ENCODE measurements at regions not wholly inside any gene's neighbourhood (a gene's known extent, or its start where the extent isn't known, plus 50 kb on each side); places are given as distances from the start of the nearest gene placed in this dataset.

DNA sequence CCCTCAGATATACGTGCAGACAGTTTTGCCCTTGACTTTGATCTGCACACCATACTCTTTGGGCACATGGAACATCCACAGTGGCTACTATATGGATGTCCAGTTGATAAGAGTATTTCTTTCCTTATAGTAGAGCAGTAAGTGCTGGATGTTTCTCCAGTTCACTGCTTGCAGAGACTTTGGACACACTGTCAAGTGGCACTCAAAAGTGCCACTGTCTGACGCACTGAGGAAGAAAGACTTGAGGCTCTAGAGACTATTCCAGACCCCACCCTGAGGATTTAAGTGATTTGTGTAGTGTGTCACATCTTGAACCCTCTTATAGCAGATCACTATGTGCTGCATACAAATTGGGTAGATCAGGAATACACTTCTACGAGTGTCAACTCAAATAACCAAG lies 179.1 kb downstream of the GNAI1 start:
- peaks cover 14% of the 10 kb centered on the region for H3K4me1 ChIP-seq
- ChIA-PET POLR2A (no interaction called here), CTCF (no interaction called here)
- 87% methylated on average over 3 of the region's 3 CpGs for WGBS (ENCODE audit: missing lambda C conversion rate)
- TF ChIP-seq SMC3 (IDR thresholded peaks at IDR 0.05) (no peak), MAZ (IDR thresholded peaks at IDR 0.05; ENCODE audit: borderline replicate concordance, low read depth, low read length) (no peak), KDM1A (IDR thresholded peaks at IDR 0.05; ENCODE audit: low read depth) (no peak), CEBPB (IDR thresholded peaks at IDR 0.05) (no peak), EHMT2 (IDR thresholded peaks at IDR 0.05; ENCODE audit: low read depth) (no peak), ZSCAN20 (CRISPR knock-in tag; IDR thresholded peaks at IDR 0.05) (no peak), PHF8 (IDR thresholded peaks at IDR 0.05; ENCODE audit: borderline replicate concordance, low read depth) (no peak), HOXB13 (CRISPR knock-in tag; IDR thresholded peaks at IDR 0.05; ENCODE audit: low read depth) (no peak), RFX5 (IDR thresholded peaks at IDR 0.05) (no peak), TFCP2L1 (CRISPR knock-in tag; IDR thresholded peaks at IDR 0.05) (no peak), E2F6 (IDR thresholded peaks at IDR 0.05; ENCODE audit: borderline replicate concordance, low read depth) (no peak), HEYL (CRISPR knock-in tag; IDR thresholded peaks at IDR 0.05) (no peak), ZFP36 (IDR thresholded peaks at IDR 0.05; ENCODE audit: borderline replicate concordance, partially characterized antibody) (no peak)
- TF ChIP-seq, protein P1, sequence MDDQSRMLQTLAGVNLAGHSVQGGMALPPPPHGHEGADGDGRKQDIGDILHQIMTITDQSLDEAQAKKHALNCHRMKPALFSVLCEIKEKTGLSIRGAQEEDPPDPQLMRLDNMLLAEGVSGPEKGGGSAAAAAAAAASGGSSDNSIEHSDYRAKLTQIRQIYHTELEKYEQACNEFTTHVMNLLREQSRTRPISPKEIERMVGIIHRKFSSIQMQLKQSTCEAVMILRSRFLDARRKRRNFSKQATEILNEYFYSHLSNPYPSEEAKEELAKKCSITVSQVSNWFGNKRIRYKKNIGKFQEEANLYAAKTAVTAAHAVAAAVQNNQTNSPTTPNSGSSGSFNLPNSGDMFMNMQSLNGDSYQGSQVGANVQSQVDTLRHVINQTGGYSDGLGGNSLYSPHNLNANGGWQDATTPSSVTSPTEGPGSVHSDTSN (IDR thresholded peaks at IDR 0.05) = no peak
- no peaks in the 10 kb centered on the region for H3K9me3 ChIP-seq
- no peak overlapping the region for H3K4me2 ChIP-seq
- ATAC-seq (no peak), FAIRE-seq (no peak), DNase-seq (ENCODE audit: low read depth in 1 of 2, low spot score in 1 of 2) (no peak)
- H3K4me3 ChIP-seq = no peak overlapping the region
- no peak overlapping the region for H3K27ac ChIP-seq

DNA sequence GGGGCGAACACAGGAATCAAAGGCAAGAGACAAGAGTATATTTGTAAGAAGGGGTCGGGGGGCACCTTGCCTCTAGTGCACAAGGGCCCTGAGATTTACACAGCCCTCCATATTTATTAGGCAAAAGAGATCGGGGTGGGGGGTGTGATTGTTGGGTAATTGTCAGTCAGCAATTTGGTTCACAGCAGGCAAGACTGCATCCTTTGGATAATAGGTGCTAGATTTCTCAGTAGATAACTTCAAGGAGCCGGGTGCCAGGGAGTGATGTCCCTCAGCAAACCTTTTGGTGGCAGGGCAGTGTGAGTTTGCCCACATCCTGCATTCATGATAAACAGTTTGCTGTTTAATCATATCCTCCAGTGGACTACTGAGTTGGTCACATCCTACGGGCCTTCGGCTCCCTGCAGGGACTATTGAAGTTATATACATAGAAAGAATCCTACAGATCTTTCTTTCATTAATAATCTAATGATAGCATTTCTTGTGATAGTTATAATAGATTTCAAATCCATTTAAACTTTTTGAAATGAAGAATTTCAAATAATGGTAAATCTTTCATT lies 178.5 kb downstream of the GNAI1 start:
- H3K4me2 ChIP-seq = no peak overlapping the region
- no peak for ATAC-seq
- no peak overlapping the region for H3K4me3 ChIP-seq
- no peak for DNase-seq (ENCODE audit: low read depth in 1 of 2, low spot score in 1 of 2)
- H3K9me3 ChIP-seq = no peaks in the 10 kb centered on the region
- FAIRE-seq = no peak
- TF ChIP-seq MAFK (IDR thresholded peaks at IDR 0.05; ENCODE audit: partially characterized antibody) (no peak), CBX8 (IDR thresholded peaks at IDR 0.05) (no peak), ZFP36 (IDR thresholded peaks at IDR 0.05; ENCODE audit: borderline replicate concordance, partially characterized antibody) (no peak), GATA3 (IDR thresholded peaks at IDR 0.05; ENCODE audit: borderline replicate concordance) (no peak), CBX2 (IDR thresholded peaks at IDR 0.05; ENCODE audit: borderline replicate concordance, low read depth) (no peak), ZSCAN20 (CRISPR knock-in tag; IDR thresholded peaks at IDR 0.05) (no peak), RAD21 (conservative IDR thresholded peaks at IDR 0.05 in 1 of 2, IDR thresholded peaks at IDR 0.05 in 1 of 2) (no peak)
- 91% methylated on average over 6 of the region's 6 CpGs for WGBS (ENCODE audit: missing lambda C conversion rate)
- POLR2A ChIA-PET = no interaction called here
- no peak overlapping the region for H3K27ac ChIP-seq
- CTCF ChIA-PET = interaction anchor here (1.5 kb wide), 1 partner anchor 12 kb away, joined by 4 read pairs; no protein-coding TSS in a partner anchor
- peaks cover 14% of the 10 kb centered on the region for H3K4me1 ChIP-seq

DNA sequence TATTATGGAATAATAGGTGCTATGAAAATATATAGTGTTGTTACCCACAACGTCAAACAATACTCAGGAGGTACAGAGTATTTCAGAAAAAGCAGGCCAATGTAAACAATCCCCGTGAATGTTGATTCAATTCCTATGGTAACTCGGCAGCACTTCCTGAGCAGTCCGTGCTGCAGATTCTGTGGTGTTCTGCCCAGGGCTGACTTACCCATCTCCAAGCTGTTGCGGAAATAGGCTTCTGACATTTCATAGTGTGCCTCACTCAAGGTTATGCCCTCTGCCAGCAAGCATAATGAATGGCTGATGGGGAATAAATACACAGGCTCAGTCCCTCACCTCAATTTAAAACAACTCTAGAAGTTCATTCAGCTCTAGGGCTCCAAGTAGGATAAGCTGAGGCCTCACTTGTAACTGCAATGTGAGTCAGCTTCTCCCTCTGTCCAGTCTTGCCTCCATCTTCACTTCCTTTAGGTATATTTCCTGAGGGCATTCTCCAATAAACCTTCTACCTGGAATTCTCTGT lies 177.6 kb downstream of the GNAI1 start:
- Histone ChIP-seq H3K4me2 (peak overlapping the region; percentile 57), H3K4me3 (no peak overlapping the region), H3K9me3 (no peaks in the 10 kb centered on the region), H3K27ac (peak overlapping the region; percentile 42 to 62), H3K4me1 (peaks cover 14% of the 10 kb centered on the region)
- TF ChIP-seq ZNF302 (CRISPR knock-in tag; IDR thresholded peaks at IDR 0.05) (no peak), MYC (IDR thresholded peaks at IDR 0.05; ENCODE audit: borderline replicate concordance, low read length) (no peak), ESRRA (IDR thresholded peaks at IDR 0.05; ENCODE audit: borderline replicate concordance, low read length) (no peak), EHMT2 (IDR thresholded peaks at IDR 0.05; ENCODE audit: low read depth) (no peak), CTCF (IDR thresholded peaks at IDR 0.05) (no peak)
- ChIA-PET POLR2A (interaction anchor here (0.7 kb wide), 1 partner anchor 12 kb away, joined by 3 read pairs; no protein-coding TSS in a partner anchor), CTCF (interaction anchor here (1.5 kb wide), 1 partner anchor 11 kb away, joined by 4 read pairs; no protein-coding TSS in a partner anchor)
- WGBS (ENCODE audit: missing lambda C conversion rate) = 8% methylated on average over 5 of the region's 5 CpGs
- ATAC-seq = peak; percentile 96 to 97
- DNase-seq (ENCODE audit: low read depth in 1 of 2, low spot score in 1 of 2) = peak; percentile 4 to 79
- FAIRE-seq = no peak

Measured in A549 (cell line).